ENCODE measurements at regions not wholly inside any gene's neighbourhood (a gene's known extent, or its start where the extent isn't known, plus 50 kb on each side); places are given as distances from the start of the nearest gene placed in this dataset.

DNA sequence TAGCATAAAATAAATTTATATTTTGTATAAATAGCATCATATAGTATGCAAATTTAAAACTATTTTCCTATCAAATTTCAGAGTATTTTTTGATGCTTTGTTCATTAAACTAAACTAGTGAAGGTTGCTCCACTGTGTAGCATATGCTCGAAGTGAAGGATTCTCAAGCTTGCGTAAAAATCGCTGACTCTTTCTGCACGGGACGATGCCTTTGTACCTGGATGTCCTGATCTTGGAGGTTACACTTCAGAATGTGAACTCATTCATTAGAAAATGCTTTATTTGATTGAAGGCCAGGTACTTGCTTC is 305.0 kb downstream of the WDR72 start:
- H4K20me1 ChIP-seq (ENCODE audit: insufficient read depth), result no peaks in the 10 kb centered on the region; the same call in 1 of the 2 replicates
- H3K27me3 ChIP-seq (ENCODE audit: insufficient read depth, low read length), result no peaks in the 10 kb centered on the region
- H3K9ac ChIP-seq (ENCODE audit: low read length), result no peak overlapping the region
- no TSS peak for BruUV-seq (replicated peaks)
- H2AFZ ChIP-seq (ENCODE audit: low read depth, low read length, poor library complexity, severe bottlenecking), result no peak overlapping the region
- TF ChIP-seq YY1 (IDR thresholded peaks at IDR 0.05; ENCODE audit: extremely low read depth, insufficient replicate concordance, low read depth, low read length) (no peak), JUND (IDR thresholded peaks at IDR 0.05) (no peak), SRF (IDR thresholded peaks at IDR 0.05; ENCODE audit: low read depth) (no peak), SIN3A (IDR thresholded peaks at IDR 0.05; ENCODE audit: low read depth) (no peak), RAD21 (IDR thresholded peaks at IDR 0.05; ENCODE audit: low read depth) (no peak), ZNF274 (IDR thresholded peaks at IDR 0.05; ENCODE audit: low read depth, low read length) (no peak), TCF7L2 (IDR thresholded peaks at IDR 0.05; ENCODE audit: borderline replicate concordance, extremely low read depth, insufficient read depth, insufficient read length) (no peak), ELF1 (IDR thresholded peaks at IDR 0.05; ENCODE audit: borderline replicate concordance, low read depth) (no peak), CEBPB (IDR thresholded peaks at IDR 0.05; ENCODE audit: low read depth) (no peak), SP1 (IDR thresholded peaks at IDR 0.05; ENCODE audit: low read depth) (no peak), POLR2AphosphoS5 (IDR thresholded peaks at IDR 0.05; ENCODE audit: low read depth, low read length) (no peak), POLR2A (IDR thresholded peaks at IDR 0.05; ENCODE audit: borderline replicate concordance, extremely low read depth, insufficient read depth, insufficient read length) (no peak), EZH2phosphoT487 (IDR thresholded peaks at IDR 0.05; ENCODE audit: borderline replicate concordance) (no peak)
- TF ChIP-seq, protein P1, sequence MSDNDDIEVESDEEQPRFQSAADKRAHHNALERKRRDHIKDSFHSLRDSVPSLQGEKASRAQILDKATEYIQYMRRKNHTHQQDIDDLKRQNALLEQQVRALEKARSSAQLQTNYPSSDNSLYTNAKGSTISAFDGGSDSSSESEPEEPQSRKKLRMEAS (IDR thresholded peaks at IDR 0.05), result no peak
- TF ChIP-seq, protein P2, sequence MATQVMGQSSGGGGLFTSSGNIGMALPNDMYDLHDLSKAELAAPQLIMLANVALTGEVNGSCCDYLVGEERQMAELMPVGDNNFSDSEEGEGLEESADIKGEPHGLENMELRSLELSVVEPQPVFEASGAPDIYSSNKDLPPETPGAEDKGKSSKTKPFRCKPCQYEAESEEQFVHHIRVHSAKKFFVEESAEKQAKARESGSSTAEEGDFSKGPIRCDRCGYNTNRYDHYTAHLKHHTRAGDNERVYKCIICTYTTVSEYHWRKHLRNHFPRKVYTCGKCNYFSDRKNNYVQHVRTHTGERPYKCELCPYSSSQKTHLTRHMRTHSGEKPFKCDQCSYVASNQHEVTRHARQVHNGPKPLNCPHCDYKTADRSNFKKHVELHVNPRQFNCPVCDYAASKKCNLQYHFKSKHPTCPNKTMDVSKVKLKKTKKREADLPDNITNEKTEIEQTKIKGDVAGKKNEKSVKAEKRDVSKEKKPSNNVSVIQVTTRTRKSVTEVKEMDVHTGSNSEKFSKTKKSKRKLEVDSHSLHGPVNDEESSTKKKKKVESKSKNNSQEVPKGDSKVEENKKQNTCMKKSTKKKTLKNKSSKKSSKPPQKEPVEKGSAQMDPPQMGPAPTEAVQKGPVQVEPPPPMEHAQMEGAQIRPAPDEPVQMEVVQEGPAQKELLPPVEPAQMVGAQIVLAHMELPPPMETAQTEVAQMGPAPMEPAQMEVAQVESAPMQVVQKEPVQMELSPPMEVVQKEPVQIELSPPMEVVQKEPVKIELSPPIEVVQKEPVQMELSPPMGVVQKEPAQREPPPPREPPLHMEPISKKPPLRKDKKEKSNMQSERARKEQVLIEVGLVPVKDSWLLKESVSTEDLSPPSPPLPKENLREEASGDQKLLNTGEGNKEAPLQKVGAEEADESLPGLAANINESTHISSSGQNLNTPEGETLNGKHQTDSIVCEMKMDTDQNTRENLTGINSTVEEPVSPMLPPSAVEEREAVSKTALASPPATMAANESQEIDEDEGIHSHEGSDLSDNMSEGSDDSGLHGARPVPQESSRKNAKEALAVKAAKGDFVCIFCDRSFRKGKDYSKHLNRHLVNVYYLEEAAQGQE (IDR thresholded peaks at IDR 0.05; ENCODE audit: low read depth), result no peak
- TF ChIP-seq, protein P3, sequence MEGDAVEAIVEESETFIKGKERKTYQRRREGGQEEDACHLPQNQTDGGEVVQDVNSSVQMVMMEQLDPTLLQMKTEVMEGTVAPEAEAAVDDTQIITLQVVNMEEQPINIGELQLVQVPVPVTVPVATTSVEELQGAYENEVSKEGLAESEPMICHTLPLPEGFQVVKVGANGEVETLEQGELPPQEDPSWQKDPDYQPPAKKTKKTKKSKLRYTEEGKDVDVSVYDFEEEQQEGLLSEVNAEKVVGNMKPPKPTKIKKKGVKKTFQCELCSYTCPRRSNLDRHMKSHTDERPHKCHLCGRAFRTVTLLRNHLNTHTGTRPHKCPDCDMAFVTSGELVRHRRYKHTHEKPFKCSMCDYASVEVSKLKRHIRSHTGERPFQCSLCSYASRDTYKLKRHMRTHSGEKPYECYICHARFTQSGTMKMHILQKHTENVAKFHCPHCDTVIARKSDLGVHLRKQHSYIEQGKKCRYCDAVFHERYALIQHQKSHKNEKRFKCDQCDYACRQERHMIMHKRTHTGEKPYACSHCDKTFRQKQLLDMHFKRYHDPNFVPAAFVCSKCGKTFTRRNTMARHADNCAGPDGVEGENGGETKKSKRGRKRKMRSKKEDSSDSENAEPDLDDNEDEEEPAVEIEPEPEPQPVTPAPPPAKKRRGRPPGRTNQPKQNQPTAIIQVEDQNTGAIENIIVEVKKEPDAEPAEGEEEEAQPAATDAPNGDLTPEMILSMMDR (IDR thresholded peaks at IDR 0.05 in 2 of 3, conservative IDR thresholded peaks at IDR 0.05 in 1 of 3; ENCODE audit: borderline replicate concordance in 1 of 3, insufficient read depth in 1 of 3, low read depth in 2 of 3, low read length in 2 of 3), result no peak
- TF ChIP-seq, protein P4, sequence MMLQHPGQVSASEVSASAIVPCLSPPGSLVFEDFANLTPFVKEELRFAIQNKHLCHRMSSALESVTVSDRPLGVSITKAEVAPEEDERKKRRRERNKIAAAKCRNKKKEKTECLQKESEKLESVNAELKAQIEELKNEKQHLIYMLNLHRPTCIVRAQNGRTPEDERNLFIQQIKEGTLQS (IDR thresholded peaks at IDR 0.05), result no peak
- no peak overlapping the region for H3K27ac ChIP-seq (ENCODE audit: low read depth, low read length)
- H3K9me2 ChIP-seq (ENCODE audit: insufficient read depth), result no peaks in the 10 kb centered on the region
- H3K79me2 ChIP-seq (ENCODE audit: insufficient read depth, low read length), result no peaks in the 10 kb centered on the region
- H3K4me2 ChIP-seq (ENCODE audit: low read length), result no peak overlapping the region
- CTCF ChIA-PET, result interaction anchor here (0.5 kb wide), 1 partner anchor 1654 kb away, joined by 3 read pairs; no protein-coding TSS in a partner anchor
- DNase-seq (ENCODE audit: low read depth, low spot score) (no peak), ATAC-seq (no peak)
- H3K36me3 ChIP-seq (ENCODE audit: control insufficient read depth in 1 of 2, insufficient read depth in 2 of 2, low read length in 2 of 2), result no peaks in the 10 kb centered on the region
- RAD21 ChIA-PET (ENCODE audit: low non-redundant PET in 1 of 2, low total read pairs in 2 of 2, uncharacterized antibody in 2 of 2, unreplicated experiment in 2 of 2), result no interaction called here
- intact Hi-C loops (cut with micrococcal nuclease), result no loop called here
- H3K4me1 ChIP-seq (ENCODE audit: control insufficient read depth in 1 of 2, insufficient read depth in 2 of 2, low read length in 2 of 2), result no peaks in the 10 kb centered on the region
- no peak overlapping the region for H3K4me3 ChIP-seq (replicated peaks in 1 of 2; ENCODE audit: low read depth in 1 of 2, low read length in 2 of 2)
- POLR2A ChIA-PET, result no interaction called here
- H3K9me3 ChIP-seq (ENCODE audit: control insufficient read depth in 1 of 2, insufficient read depth in 1 of 2, low read depth in 1 of 2, low read length in 2 of 2), result no peaks in the 10 kb centered on the region
